A673 (cell line): ENCODE measurements at regions not wholly inside any gene's neighbourhood (a gene's known extent, or its start where the extent isn't known, plus 50 kb on each side); places are given as distances from the start of the nearest gene placed in this dataset.

Experiments used
- EZH2 ChIP-seq: fragments of 200-600 bp; sonication (generic); IDR thresholded peaks from 2 replicates; pipeline ENCODE4 v1.6.1; 2017; ENCODE audit warnings: borderline replicate concordance, low read depth, mild to moderate bottlenecking, mixed read lengths, antibody characterized with exemption, low read length; ENCODE audit not compliant: poor library complexity, severe bottlenecking
- TF ChIP-seq, protein P1 (sequence below): fragments of 300-800, 200-600 bp; sonication (generic); conservative IDR thresholded peaks from 2 replicates; pipeline ENCODE4 v1.5.1; 2017; ENCODE audit warnings: low read depth, mild to moderate bottlenecking, antibody characterized with exemption, low read length, moderate library complexity, mixed read lengths

DNA sequence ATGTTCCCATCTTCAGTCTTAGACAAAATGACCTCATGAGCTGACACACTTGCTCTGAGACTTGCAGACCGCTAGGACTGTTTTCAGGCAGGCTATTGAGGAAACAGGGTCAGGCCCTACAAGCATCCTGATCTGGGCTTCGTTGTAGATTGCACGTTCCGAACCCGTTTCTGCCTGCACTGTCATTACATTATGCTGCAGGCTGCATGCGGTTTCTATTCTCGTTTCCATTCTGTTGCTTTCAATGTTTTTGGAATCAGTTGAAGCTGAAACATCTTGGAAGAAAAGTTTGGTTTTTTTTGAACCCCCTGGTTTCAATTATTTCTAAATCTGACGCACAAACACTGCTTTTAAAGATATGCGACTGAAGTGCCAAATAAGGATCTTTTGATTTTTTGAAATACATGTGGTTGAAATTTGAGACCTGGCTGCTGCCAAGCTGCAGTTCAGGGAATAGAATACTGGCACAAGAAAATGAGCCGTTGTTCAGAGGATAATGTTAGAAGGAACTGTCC, 716.1 kb upstream of the INTU start:
- no peak for TF ChIP-seq EZH2
- TF ChIP-seq, protein P1, sequence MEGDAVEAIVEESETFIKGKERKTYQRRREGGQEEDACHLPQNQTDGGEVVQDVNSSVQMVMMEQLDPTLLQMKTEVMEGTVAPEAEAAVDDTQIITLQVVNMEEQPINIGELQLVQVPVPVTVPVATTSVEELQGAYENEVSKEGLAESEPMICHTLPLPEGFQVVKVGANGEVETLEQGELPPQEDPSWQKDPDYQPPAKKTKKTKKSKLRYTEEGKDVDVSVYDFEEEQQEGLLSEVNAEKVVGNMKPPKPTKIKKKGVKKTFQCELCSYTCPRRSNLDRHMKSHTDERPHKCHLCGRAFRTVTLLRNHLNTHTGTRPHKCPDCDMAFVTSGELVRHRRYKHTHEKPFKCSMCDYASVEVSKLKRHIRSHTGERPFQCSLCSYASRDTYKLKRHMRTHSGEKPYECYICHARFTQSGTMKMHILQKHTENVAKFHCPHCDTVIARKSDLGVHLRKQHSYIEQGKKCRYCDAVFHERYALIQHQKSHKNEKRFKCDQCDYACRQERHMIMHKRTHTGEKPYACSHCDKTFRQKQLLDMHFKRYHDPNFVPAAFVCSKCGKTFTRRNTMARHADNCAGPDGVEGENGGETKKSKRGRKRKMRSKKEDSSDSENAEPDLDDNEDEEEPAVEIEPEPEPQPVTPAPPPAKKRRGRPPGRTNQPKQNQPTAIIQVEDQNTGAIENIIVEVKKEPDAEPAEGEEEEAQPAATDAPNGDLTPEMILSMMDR: no peak
